Kidney (tissue), 13 donors: ENCODE measurements at regions not wholly inside any gene's neighbourhood (a gene's known extent, or its start where the extent isn't known, plus 50 kb on each side); places are given as distances from the start of the nearest gene placed in this dataset.

Experiments used
- DNase-seq, 5 donors: peaks; one replicate each; pipeline ENCODE4 v3.0.0-alpha.2; 2013 to 2020
- FAIRE-seq: peaks from 2 replicates; lab custom pipeline; 2012; peaks lifted over from hg19 to GRCh38; lab: Jason Lieb, UNC
- H3K27ac ChIP-seq, 2 donors: one replicate each; pipeline ENCODE4 v1.7.0; 2013; ENCODE audit warnings: low read depth in 2 of 2, low read length in 2 of 2, inconsistent platforms in 1 of 2
- H3K27me3 ChIP-seq: one replicate; pipeline ENCODE4 v1.7.1; 2013; ENCODE audit warnings: low read length, inconsistent platforms; ENCODE audit not compliant: control insufficient read depth, insufficient read depth
- H3K36me3 ChIP-seq, 3 donors: one replicate each; pipeline versions ENCODE4 v1.7.0 to v1.7.1; 2013; ENCODE audit warnings: low read length in 3 of 3, control low read depth in 1 of 3, inconsistent platforms in 1 of 3; ENCODE audit not compliant: insufficient read depth in 3 of 3, control insufficient read depth in 2 of 3
- H3K4me1 ChIP-seq, 3 donors: one replicate each; pipeline versions ENCODE4 v1.7.0 to v1.7.1; 2013; ENCODE audit warnings: low read length in 3 of 3, inconsistent platforms in 1 of 3, low read depth in 1 of 3; ENCODE audit not compliant: control insufficient read depth in 2 of 3, insufficient read depth in 2 of 3
- H3K4me3 ChIP-seq, 3 donors: one replicate each; pipeline versions ENCODE4 v1.7.0 to v1.8.1; 2013; ENCODE audit warnings: low read length in 3 of 3, control low read depth in 1 of 3, inconsistent platforms in 1 of 3
- H3K9ac ChIP-seq, 3 donors: one replicate each; pipeline versions ENCODE4 v1.7.0 to v1.7.1; 2013; ENCODE audit warnings: low read length in 3 of 3, control low read depth in 1 of 3, inconsistent platforms in 1 of 3
- H3K9me3 ChIP-seq, 3 donors: one replicate each; pipeline versions ENCODE4 v1.7.0 to v1.7.1; 2013; ENCODE audit warnings: low read length in 3 of 3, control low read depth in 1 of 3, inconsistent platforms in 1 of 3; ENCODE audit not compliant: control insufficient read depth in 2 of 3, insufficient read depth in 1 of 3
- intact Hi-C: fragments of 100-400 bp; cut with DNase I; formaldehyde crosslinking; loops from one replicate; pipeline ENCODE4 v1.11.1; 2022
- TF ChIP-seq, protein P1 (sequence below): IDR thresholded peaks from 3 replicates; pipeline ENCODE4 v1.5.1; 2012; ENCODE audit warnings: mild to moderate bottlenecking, moderate library complexity, borderline replicate concordance; ENCODE audit not compliant: insufficient read depth; ENCODE audit errors: extremely low read depth
- donor health status: control.
- donor health status: control.
- donor health status: control.
- donor health status: control.
- donor health status: control.
- donor health status: DM: yes; HTN: yes; CAD: no.
- donor health status: Normal renal cell carcinoma (clear cell type).

- intact Hi-C loops = no loop called here
- Histone ChIP-seq H3K36me3 (no peaks in the 10 kb centered on the region), H3K4me1 (no peaks in the 10 kb centered on the region), H3K27me3 (no peaks in the 10 kb centered on the region), H3K9me3 (no peaks in the 10 kb centered on the region), H3K4me3 (no peak overlapping the region), H3K27ac (no peak overlapping the region), H3K9ac (no peak overlapping the region)
- TF ChIP-seq, protein P1, sequence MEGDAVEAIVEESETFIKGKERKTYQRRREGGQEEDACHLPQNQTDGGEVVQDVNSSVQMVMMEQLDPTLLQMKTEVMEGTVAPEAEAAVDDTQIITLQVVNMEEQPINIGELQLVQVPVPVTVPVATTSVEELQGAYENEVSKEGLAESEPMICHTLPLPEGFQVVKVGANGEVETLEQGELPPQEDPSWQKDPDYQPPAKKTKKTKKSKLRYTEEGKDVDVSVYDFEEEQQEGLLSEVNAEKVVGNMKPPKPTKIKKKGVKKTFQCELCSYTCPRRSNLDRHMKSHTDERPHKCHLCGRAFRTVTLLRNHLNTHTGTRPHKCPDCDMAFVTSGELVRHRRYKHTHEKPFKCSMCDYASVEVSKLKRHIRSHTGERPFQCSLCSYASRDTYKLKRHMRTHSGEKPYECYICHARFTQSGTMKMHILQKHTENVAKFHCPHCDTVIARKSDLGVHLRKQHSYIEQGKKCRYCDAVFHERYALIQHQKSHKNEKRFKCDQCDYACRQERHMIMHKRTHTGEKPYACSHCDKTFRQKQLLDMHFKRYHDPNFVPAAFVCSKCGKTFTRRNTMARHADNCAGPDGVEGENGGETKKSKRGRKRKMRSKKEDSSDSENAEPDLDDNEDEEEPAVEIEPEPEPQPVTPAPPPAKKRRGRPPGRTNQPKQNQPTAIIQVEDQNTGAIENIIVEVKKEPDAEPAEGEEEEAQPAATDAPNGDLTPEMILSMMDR = no peak
- FAIRE-seq (no peak), DNase-seq (no peak)
Measured at GRCh38 chr1:23609971-23610370, 50.7 kb upstream of the ID3 start.
